IPS DF 6.9 (cell line): ENCODE measurements at regions not wholly inside any gene's neighbourhood (a gene's known extent, or its start where the extent isn't known, plus 50 kb on each side); places are given as distances from the start of the nearest gene placed in this dataset.
"Not testable (repeated sequence)": the region's sequence is repeated elsewhere in the genome, so short reads cannot be mapped to it uniquely, and the experiment has no call there.

ENCODE experiments used
- DNase-seq: peaks from one replicate; pipeline ENCODE4 v3.0.0-alpha.2; 2013; ENCODE audit warnings: low read depth, low spot score
- H3K27ac ChIP-seq: one replicate; pipeline ENCODE4 v1.5.1; 2013; ENCODE audit warnings: low read length, control low read depth
- H3K27me3 ChIP-seq: 2 replicates; pipeline ENCODE4 v1.6.1; 2013; ENCODE audit warnings: mild to moderate bottlenecking, low read length; ENCODE audit not compliant: control insufficient read depth, insufficient read depth
- H3K36me3 ChIP-seq: 2 replicates; pipeline ENCODE4 v1.6.1; 2013; ENCODE audit warnings: low read length; ENCODE audit not compliant: control insufficient read depth, insufficient read depth
- H3K4me1 ChIP-seq: 2 replicates; pipeline ENCODE4 v1.6.1; 2013; ENCODE audit warnings: low read length; ENCODE audit not compliant: control insufficient read depth, insufficient read depth
- H3K4me3 ChIP-seq: 2 replicates; pipeline ENCODE4 v1.5.1; 2013; ENCODE audit warnings: mild to moderate bottlenecking, low read length
- H3K9me3 ChIP-seq: 2 replicates; pipeline ENCODE4 v1.6.1; 2013; ENCODE audit warnings: low read length, inconsistent platforms; ENCODE audit not compliant: control insufficient read depth, insufficient read depth
- WGBS: extraction: QIAGEN DNeasy Blood & Tissue Kit; methylation state at CpG from one replicate; pipeline ENCODE4 v1.1.7; 2013; ENCODE audit warnings: mixed read lengths, missing lambda C conversion rate; ENCODE audit not compliant: insufficient read length, insufficient coverage; 5-methylcytosine and 5-hydroxymethylcytosine counted together

GRCh38 chr9:119712325-119712724 is 343.1 kb upstream of the BRINP1 start:
- H3K27ac ChIP-seq: no peak overlapping the region
- H3K36me3 ChIP-seq: no peaks in the 10 kb centered on the region
- H3K9me3 ChIP-seq: no peaks in the 10 kb centered on the region
- no CpG with 5 or more reads among the region's 1 CpG for WGBS
- H3K4me1 ChIP-seq: no peaks in the 10 kb centered on the region
- H3K27me3 ChIP-seq: no peaks in the 10 kb centered on the region
- no peak overlapping the region for H3K4me3 ChIP-seq
- DNase-seq: no peak

- no CpG with 5 or more reads among the region's 2 CpGs for WGBS
- Histone ChIP-seq H3K4me1 (no peaks in the 10 kb centered on the region), H3K4me3 (no peak overlapping the region), H3K9me3 (no peaks in the 10 kb centered on the region), H3K36me3 (no peaks in the 10 kb centered on the region), H3K27ac (no peak overlapping the region), H3K27me3 (no peaks in the 10 kb centered on the region)
- DNase-seq: no peak
Measured at GRCh38 chr9:119709431-119709830, 340.2 kb upstream of the BRINP1 start.

- H3K27me3 ChIP-seq: no peaks in the 10 kb centered on the region
- H3K36me3 ChIP-seq: no peaks in the 10 kb centered on the region
- DNase-seq: no peak
- no CpG with 5 or more reads among the region's 4 CpGs for WGBS
- H3K9me3 ChIP-seq: no peaks in the 10 kb centered on the region
- no peak overlapping the region for H3K27ac ChIP-seq
- H3K4me1 ChIP-seq: no peaks in the 10 kb centered on the region
- no peak overlapping the region for H3K4me3 ChIP-seq
Measured at GRCh38 chr9:119707228-119707845, 338.1 kb upstream of the BRINP1 start.

- H3K27me3 ChIP-seq: no peaks in the 10 kb centered on the region
- no peaks in the 10 kb centered on the region for H3K4me1 ChIP-seq
- H3K36me3 ChIP-seq: no peaks in the 10 kb centered on the region
- no peak overlapping the region for H3K27ac ChIP-seq
- WGBS: no CpG with 5 or more reads among the region's 1 CpG
- H3K9me3 ChIP-seq: no peaks in the 10 kb centered on the region
- H3K4me3 ChIP-seq: no peak overlapping the region
- DNase-seq: no peak
Measured at GRCh38 chr9:119701651-119702050, 332.4 kb upstream of the BRINP1 start.

- no CpG with 5 or more reads among the region's 2 CpGs for WGBS
- no peaks in the 10 kb centered on the region for H3K27me3 ChIP-seq
- no peaks in the 10 kb centered on the region for H3K9me3 ChIP-seq
- no peak for DNase-seq
- H3K36me3 ChIP-seq: no peaks in the 10 kb centered on the region
- H3K27ac ChIP-seq: no peak overlapping the region
- no peak overlapping the region for H3K4me3 ChIP-seq
- H3K4me1 ChIP-seq: no peaks in the 10 kb centered on the region
Measured at GRCh38 chr9:119698535-119698934, 329.3 kb upstream of the BRINP1 start.

- no peak overlapping the region for H3K27ac ChIP-seq
- H3K4me3 ChIP-seq: no peak overlapping the region
- H3K36me3 ChIP-seq: no peaks in the 10 kb centered on the region
- no peaks in the 10 kb centered on the region for H3K27me3 ChIP-seq
- H3K9me3 ChIP-seq: no peaks in the 10 kb centered on the region
- no CpG with 5 or more reads among the region's 5 CpGs for WGBS
- DNase-seq: no peak
- no peaks in the 10 kb centered on the region for H3K4me1 ChIP-seq
Measured at GRCh38 chr9:119697996-119698395, 328.8 kb upstream of the BRINP1 start.

- no peak for DNase-seq
- Histone ChIP-seq H3K4me3 (no peak overlapping the region), H3K4me1 (no peaks in the 10 kb centered on the region), H3K36me3 (no peaks in the 10 kb centered on the region), H3K27me3 (no peaks in the 10 kb centered on the region), H3K9me3 (no peaks in the 10 kb centered on the region), H3K27ac (no peak overlapping the region)
- no CpG with 5 or more reads among the region's 4 CpGs for WGBS
Measured at GRCh38 chr9:119689879-119690278, 320.6 kb upstream of the BRINP1 start.

GRCh38 chr9:119688547-119688946 is 319.3 kb upstream of the BRINP1 start:
- Histone ChIP-seq H3K4me3 (no peak overlapping the region), H3K36me3 (no peaks in the 10 kb centered on the region), H3K9me3 (no peaks in the 10 kb centered on the region), H3K27me3 (no peaks in the 10 kb centered on the region), H3K4me1 (no peaks in the 10 kb centered on the region), H3K27ac (no peak overlapping the region)
- no CpG with 5 or more reads among the region's 3 CpGs for WGBS
- DNase-seq: no peak

GRCh38 chr9:119677811-119678505 is 308.7 kb upstream of the BRINP1 start:
- Histone ChIP-seq H3K27ac (no peak overlapping the region), H3K9me3 (no peaks in the 10 kb centered on the region), H3K36me3 (no peaks in the 10 kb centered on the region), H3K27me3 (no peaks in the 10 kb centered on the region), H3K4me3 (no peak overlapping the region), H3K4me1 (peaks cover 2% of the 10 kb centered on the region; the same call in 1 of the 2 replicates)
- no CpG with 5 or more reads among the region's 7 CpGs for WGBS
- no peak for DNase-seq

- Histone ChIP-seq H3K36me3 (no peaks in the 10 kb centered on the region), H3K27ac (no peak overlapping the region), H3K9me3 (no peaks in the 10 kb centered on the region), H3K4me3 (no peak overlapping the region), H3K4me1 (peaks cover 2% of the 10 kb centered on the region; the same call in 1 of the 2 replicates), H3K27me3 (no peaks in the 10 kb centered on the region)
- no peak for DNase-seq
- WGBS: no CpG with 5 or more reads among the region's 3 CpGs
Measured at GRCh38 chr9:119675951-119676350, 306.7 kb upstream of the BRINP1 start.

- not testable (repeated sequence) for H3K4me1 ChIP-seq, H3K4me3 ChIP-seq, H3K36me3 ChIP-seq, H3K9me3 ChIP-seq, H3K27ac ChIP-seq, DNase-seq, H3K27me3 ChIP-seq
- no CpG with 5 or more reads among the region's 4 CpGs for WGBS
Measured at GRCh38 chr9:119672763-119673162, 303.5 kb upstream of the BRINP1 start.
